Calu3 (cell line): ENCODE measurements at regions not wholly inside any gene's neighbourhood (a gene's known extent, or its start where the extent isn't known, plus 50 kb on each side); places are given as distances from the start of the nearest gene placed in this dataset.
"Not testable (repeated sequence)": the region's sequence is repeated elsewhere in the genome, so short reads cannot be mapped to it uniquely, and the experiment has no call there.

Source experiments
- BruUV-seq: library from RNA; stranded (reverse); fragments of 400-500 nt; replicated peaks from 2 replicates; lab custom pipeline; 2021; lab: Mats Ljungman, UMichigan
- CTCF ChIA-PET: fragments of 300-600 bp; sonication (Branson Sonifier 250); formaldehyde crosslinking; loops from one replicate; lab custom pipeline; 2022; ENCODE audit warnings: antibody characterized with exemption; lab: Charles Lee
- DNase-seq: peaks from one replicate; pipeline ENCODE4 v3.0.0; 2022
- H3K27ac Mint-ChIP-seq: one replicate; pipeline ENCODE4 v1.8.0; 2022; ENCODE audit warnings: mixed read lengths; ENCODE audit not compliant: unreplicated experiment
- H3K27me3 Mint-ChIP-seq: one replicate; pipeline ENCODE4 v1.8.0; 2022; ENCODE audit warnings: mixed read lengths; ENCODE audit not compliant: unreplicated experiment
- H3K36me3 Mint-ChIP-seq: one replicate; pipeline ENCODE4 v1.8.0; 2022; ENCODE audit warnings: mild to moderate bottlenecking, moderate library complexity, mixed read lengths; ENCODE audit not compliant: insufficient read depth, unreplicated experiment
- H3K4me1 Mint-ChIP-seq: one replicate; pipeline ENCODE4 v1.8.0; 2022; ENCODE audit warnings: mild to moderate bottlenecking, low read depth, mixed read lengths; ENCODE audit not compliant: unreplicated experiment
- H3K4me3 Mint-ChIP-seq: one replicate; pipeline ENCODE4 v1.8.0; 2022; ENCODE audit warnings: mild to moderate bottlenecking, low read depth, moderate library complexity, mixed read lengths; ENCODE audit not compliant: unreplicated experiment
- H3K9me3 Mint-ChIP-seq: one replicate; pipeline ENCODE4 v1.8.0; 2022; ENCODE audit warnings: low read depth, mixed read lengths; ENCODE audit not compliant: unreplicated experiment
- CTCF ChIP-seq: fragments of 200-600 bp; IDR thresholded peaks from one replicate; pipeline ENCODE4 v1.8.0; 2022; ENCODE audit warnings: antibody characterized with exemption; ENCODE audit not compliant: unreplicated experiment
- intact Hi-C: fragments of 100-400 bp; cut with micrococcal nuclease; formaldehyde crosslinking; loops from one replicate; pipeline ENCODE4 v1.10.0; 2022; ENCODE audit not compliant: unreplicated experiment

- CTCF ChIA-PET, result no interaction called here
Observed at GRCh38 chr3:96631050-96631449, 183.3 kb upstream of the EPHA6 start.

GRCh38 chr3:96646596-96646995, 167.8 kb upstream of the EPHA6 start:
- Mint-ChIP-seq H3K9me3 (no peaks in the 10 kb centered on the region), H3K27me3 (no peaks in the 10 kb centered on the region), H3K36me3 (no peaks in the 10 kb centered on the region), H3K4me1 (peaks cover 10% of the 10 kb centered on the region), H3K27ac (no peak overlapping the region), H3K4me3 (no peak overlapping the region)
- intact Hi-C loops, result no loop called here
- TF ChIP-seq CTCF, result no peak
- BruUV-seq, result no TSS peak
- DNase-seq, result no peak
- CTCF ChIA-PET, result no interaction called here

More at GRCh38 chr3:96631050-96631449, 183.3 kb upstream of the EPHA6 start:
- no TSS peak for BruUV-seq
- no peak for TF ChIP-seq CTCF
- H3K27me3 Mint-ChIP-seq, result no peaks in the 10 kb centered on the region
- H3K9me3 Mint-ChIP-seq, result no peaks in the 10 kb centered on the region
- no peaks in the 10 kb centered on the region for H3K4me1 Mint-ChIP-seq
- no peak overlapping the region for H3K27ac Mint-ChIP-seq
- no peaks in the 10 kb centered on the region for H3K36me3 Mint-ChIP-seq
- intact Hi-C loops, result no loop called here
- H3K4me3 Mint-ChIP-seq, result no peak overlapping the region
- DNase-seq, result no peak

GRCh38 chr3:96657710-96658109, 156.7 kb upstream of the EPHA6 start:
- no peaks in the 10 kb centered on the region for H3K27me3 Mint-ChIP-seq

GRCh38 chr3:96671861-96672595, 142.4 kb upstream of the EPHA6 start:
- intact Hi-C loops, H3K9me3 Mint-ChIP-seq, H3K27ac Mint-ChIP-seq, H3K36me3 Mint-ChIP-seq, H3K4me3 Mint-ChIP-seq, CTCF ChIA-PET, H3K4me1 Mint-ChIP-seq, DNase-seq, BruUV-seq: not testable (repeated sequence)
- peaks cover 20% of the 10 kb centered on the region for H3K27me3 Mint-ChIP-seq

More at GRCh38 chr3:96657710-96658109, 156.7 kb upstream of the EPHA6 start:
- no peak for TF ChIP-seq CTCF
- DNase-seq, result no peak
- H3K4me1 Mint-ChIP-seq, result no peaks in the 10 kb centered on the region
- H3K36me3 Mint-ChIP-seq, result no peaks in the 10 kb centered on the region
- H3K4me3 Mint-ChIP-seq, result no peak overlapping the region
- intact Hi-C loops, result loop anchor here (10.0 kb wide), 1 partner anchor 63 kb away; no protein-coding TSS in a partner anchor
- peaks cover 2% of the 10 kb centered on the region for H3K9me3 Mint-ChIP-seq
- no peak overlapping the region for H3K27ac Mint-ChIP-seq
- no TSS peak for BruUV-seq
- CTCF ChIA-PET, result interaction anchor here (0.8 kb wide), 1 partner anchor 9 kb away, joined by 3 read pairs; no protein-coding TSS in a partner anchor

- intact Hi-C loops, result no loop called here
- peaks cover 6% of the 10 kb centered on the region for H3K9me3 Mint-ChIP-seq
- H3K4me1 Mint-ChIP-seq, result no peaks in the 10 kb centered on the region
- H3K27ac Mint-ChIP-seq, result no peak overlapping the region
- no peak for DNase-seq
- no TSS peak for BruUV-seq
- H3K4me3 Mint-ChIP-seq, result no peak overlapping the region
- TF ChIP-seq CTCF, result no peak
- H3K27me3 Mint-ChIP-seq, result peaks cover 20% of the 10 kb centered on the region
- CTCF ChIA-PET, result interaction anchor here (0.5 kb wide), 1 partner anchor 451 kb away, joined by 3 read pairs; no protein-coding TSS in a partner anchor
- H3K36me3 Mint-ChIP-seq, result no peaks in the 10 kb centered on the region
Observed at GRCh38 chr3:96677156-96677555, 137.2 kb upstream of the EPHA6 start.
